ENCODE measurements at regions not wholly inside any gene's neighbourhood (a gene's known extent, or its start where the extent isn't known, plus 50 kb on each side); places are given as distances from the start of the nearest gene placed in this dataset.
"Not testable (repeated sequence)": the region's sequence is repeated elsewhere in the genome, so short reads cannot be mapped to it uniquely, and the experiment has no call there.

GRCh38 chr14:97791072-97791471 is 993.9 kb downstream of the VRK1 start:
- ATAC-seq (no peak), DNase-seq (no peak)
- intact Hi-C loops (cut with DNase I, micrococcal nuclease) = no loop called here

DNA sequence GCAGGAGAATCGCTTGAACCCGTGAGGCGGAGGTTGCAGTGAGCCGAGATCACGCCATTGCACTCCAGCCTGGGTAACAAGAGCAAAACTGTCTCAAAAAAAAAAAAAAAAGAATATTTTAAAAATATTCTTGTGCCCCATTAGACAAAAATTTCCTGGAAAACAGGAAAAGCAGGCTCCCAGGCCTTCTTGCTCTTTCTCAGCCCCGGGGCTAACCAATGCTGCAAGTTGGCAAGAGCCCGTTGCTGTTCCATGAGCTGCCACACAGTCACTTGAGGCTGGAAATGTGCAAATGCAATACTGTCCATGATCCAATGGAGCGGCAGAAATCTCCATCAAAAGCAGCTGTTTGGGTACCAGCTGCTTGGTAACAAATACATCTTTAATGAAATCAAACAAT is 994.7 kb downstream of the VRK1 start:
- DNase-seq = no peak
- ATAC-seq = no peak
- intact Hi-C loops (cut with DNase I, micrococcal nuclease) = no loop called here

- intact Hi-C loops (cut with DNase I, micrococcal nuclease) = no loop called here
- DNase-seq (no peak), ATAC-seq (no peak)
These were observed 999.3 kb downstream of the VRK1 start for GRCh38 chr14:97796511-97796910.

DNA sequence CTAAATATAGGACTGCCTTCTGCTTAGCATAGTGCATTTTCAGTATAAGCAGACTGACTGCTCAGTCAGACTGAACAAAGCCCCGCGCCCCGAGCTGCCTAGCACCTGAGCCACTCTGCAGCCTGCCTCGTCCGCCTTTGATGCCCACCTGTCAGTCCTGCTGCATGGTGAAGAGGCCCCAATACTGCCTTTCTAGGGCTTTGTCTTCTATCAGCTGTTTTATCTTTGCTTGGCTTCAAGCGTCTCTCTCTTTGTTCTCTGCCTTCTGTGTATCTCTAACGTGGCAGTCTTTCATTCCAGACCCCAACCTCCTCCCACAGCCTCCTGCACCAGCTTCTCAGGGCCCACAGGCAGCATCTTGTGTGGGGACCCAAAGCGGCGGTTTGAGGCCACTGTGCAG is 1001.0 kb downstream of the VRK1 start:
- ATAC-seq (no peak), DNase-seq (no peak)
- intact Hi-C loops (cut with DNase I, micrococcal nuclease) = no loop called here

- intact Hi-C loops (cut with DNase I, micrococcal nuclease) = no loop called here
- no peak for ATAC-seq
- no peak for DNase-seq
These were observed 1005.5 kb downstream of the VRK1 start for GRCh38 chr14:97802430-97803373.

DNA sequence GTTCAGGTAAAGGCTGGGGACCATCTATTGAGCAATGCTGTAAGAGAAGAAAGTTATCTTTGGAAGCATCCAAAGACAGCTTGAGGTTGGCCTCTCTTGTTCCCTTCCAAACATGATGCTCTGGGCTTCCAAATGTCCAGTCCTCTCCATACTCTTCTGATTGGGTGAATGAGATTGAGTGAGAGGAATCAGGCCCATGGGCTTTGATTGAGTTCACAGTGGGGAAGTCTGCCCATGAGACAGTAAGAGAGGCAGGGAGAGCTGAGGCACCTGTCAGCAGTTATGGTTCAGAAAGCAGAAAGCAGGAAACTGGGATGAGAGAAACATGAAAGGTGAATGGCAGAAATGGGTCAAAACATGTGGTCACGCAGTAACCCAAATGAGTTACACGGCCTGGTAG is 1006.9 kb downstream of the VRK1 start:
- intact Hi-C loops (cut with DNase I, micrococcal nuclease) = no loop called here
- DNase-seq (no peak), ATAC-seq (no peak)

- ATAC-seq = no peak
- intact Hi-C loops (cut with DNase I, micrococcal nuclease) = no loop called here
- no peak for DNase-seq
These were observed 1009.7 kb downstream of the VRK1 start for GRCh38 chr14:97806891-97807290.

DNA sequence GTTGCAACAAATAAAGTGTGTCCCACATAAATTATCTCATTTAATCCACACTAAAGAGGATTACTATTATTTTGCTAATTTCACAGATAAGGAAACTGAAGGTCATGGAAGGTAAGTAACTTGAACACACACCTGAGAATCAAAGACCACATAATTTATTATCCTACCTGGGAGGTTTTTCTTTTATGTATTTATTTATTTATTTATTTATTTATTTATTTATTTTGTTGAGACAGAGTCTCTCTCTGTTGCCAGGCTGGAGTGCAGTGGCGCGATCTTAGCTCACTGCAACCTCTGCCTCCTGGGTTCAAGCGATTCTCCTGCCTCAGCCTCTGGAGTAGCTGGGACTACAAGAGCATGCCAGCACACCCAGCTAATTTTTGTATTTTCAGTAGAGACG is 1011.4 kb downstream of the VRK1 start:
- DNase-seq; ATAC-seq; intact Hi-C loops (cut with DNase I, micrococcal nuclease): not testable (repeated sequence)

DNA sequence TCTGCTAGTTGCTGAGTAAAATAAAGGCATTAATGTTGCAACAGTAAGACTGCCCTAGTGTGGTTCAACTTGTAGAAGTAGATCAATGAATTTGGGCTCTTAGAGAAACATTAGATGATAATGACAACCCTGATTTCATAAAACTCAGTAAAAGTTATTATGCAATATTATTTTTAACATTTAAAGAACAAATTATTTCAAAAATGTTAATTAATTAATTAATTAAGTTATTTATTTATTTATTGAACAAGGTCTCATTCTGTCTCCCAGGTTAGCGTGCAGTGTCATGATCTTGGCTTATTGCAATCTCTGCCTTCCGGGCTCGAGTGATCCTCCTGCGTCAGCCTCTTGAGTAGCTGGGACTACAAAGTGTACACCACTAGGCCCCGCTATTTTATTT is 1016.4 kb downstream of the VRK1 start:
- DNase-seq (no peak), ATAC-seq (no peak)
- intact Hi-C loops (cut with DNase I, micrococcal nuclease) = no loop called here

GRCh38 chr14:97820781-97821180 is 1023.6 kb downstream of the VRK1 start:
- ATAC-seq = no peak
- intact Hi-C loops (cut with DNase I, micrococcal nuclease) = no loop called here

GRCh38 chr14:97824218-97824617 is 1027.0 kb downstream of the VRK1 start:
- intact Hi-C loops (cut with DNase I, micrococcal nuclease) = no loop called here
- ATAC-seq = no peak
- DNase-seq = no peak

More at GRCh38 chr14:97820781-97821180, 1023.6 kb downstream of the VRK1 start:
- DNase-seq = no peak

GRCh38 chr14:97827746-97828145 is 1030.6 kb downstream of the VRK1 start:
- intact Hi-C loops (cut with DNase I, micrococcal nuclease) = no loop called here
- no peak for ATAC-seq
- DNase-seq = no peak

DNA sequence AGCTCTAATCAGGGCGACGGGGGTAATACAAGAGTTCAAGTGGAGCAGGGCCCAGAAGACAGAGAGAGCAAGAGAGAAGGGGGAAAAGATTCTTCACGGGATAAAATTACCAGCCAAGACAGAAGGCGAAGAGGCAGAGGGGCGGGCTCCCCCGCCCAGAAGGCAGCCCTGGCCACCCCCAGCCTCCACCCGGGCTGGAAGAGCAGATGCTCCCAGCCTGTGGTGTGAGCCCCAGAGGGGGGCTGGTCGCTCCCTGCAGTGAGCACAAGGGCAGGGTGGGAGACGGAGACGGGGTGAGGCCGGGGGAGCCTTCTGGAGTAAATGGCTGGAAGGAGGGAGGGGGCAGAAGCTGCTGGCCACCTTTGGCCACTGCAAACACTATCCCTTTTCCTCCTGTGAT is 1035.6 kb downstream of the VRK1 start:
- ATAC-seq = no peak
- intact Hi-C loops (cut with DNase I, micrococcal nuclease) = no loop called here
- no peak for DNase-seq

- intact Hi-C loops (cut with DNase I, micrococcal nuclease) = no loop called here
- ATAC-seq = no peak
- no peak for DNase-seq
These were observed 1041.8 kb downstream of the VRK1 start for GRCh38 chr14:97838986-97839385.

DNA sequence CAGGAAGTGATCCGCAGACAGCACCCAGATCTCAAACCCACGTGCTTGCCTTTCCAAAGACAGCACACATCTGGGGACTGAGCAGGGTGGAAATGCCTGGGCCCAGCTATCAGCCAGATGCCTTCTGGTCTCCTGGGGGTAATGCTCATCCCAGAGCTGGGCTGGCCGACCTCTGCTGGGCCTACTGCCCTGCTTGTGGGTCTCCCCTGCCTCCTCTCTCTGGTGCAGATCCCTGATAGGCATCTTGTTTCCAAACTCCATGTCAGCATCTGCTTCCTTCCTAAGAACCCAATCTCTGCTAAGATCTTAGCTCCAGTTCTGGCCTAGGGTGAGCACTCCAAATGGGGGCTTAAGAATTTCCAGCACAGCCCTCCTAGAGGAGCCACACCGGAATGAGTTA is 1043.0 kb downstream of the VRK1 start:
- intact Hi-C loops (cut with DNase I, micrococcal nuclease) = no loop called here
- no peak for ATAC-seq
- DNase-seq = no peak

- DNase-seq (no peak), ATAC-seq (no peak)
- intact Hi-C loops (cut with DNase I, micrococcal nuclease) = no loop called here
These were observed 1044.6 kb downstream of the VRK1 start for GRCh38 chr14:97841762-97842161.

- intact Hi-C loops (cut with DNase I, micrococcal nuclease) = no loop called here
- DNase-seq = no peak
- ATAC-seq = no peak
These were observed 1045.9 kb downstream of the VRK1 start for GRCh38 chr14:97843066-97843465.

DNA sequence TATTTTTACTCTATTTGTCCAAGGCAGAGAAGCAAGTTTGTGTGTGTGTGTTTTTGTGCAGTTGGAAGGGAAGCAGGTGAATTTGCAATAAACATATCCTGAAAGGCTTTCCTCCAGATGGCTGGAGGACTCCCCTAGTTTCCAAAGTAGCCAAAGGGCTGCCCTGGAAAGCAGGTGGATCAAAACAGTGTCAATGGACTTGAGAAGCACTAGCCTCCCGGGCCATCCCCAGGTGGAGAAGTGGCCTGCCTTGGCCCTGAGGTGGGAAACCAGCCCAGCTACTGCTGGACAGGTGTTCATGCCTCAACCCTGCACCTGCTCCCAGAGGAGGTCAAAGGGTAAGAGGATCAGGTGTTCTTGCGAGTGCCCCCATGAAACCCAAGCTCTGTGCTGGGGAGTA is 1046.9 kb downstream of the VRK1 start:
- DNase-seq = no peak
- intact Hi-C loops (cut with DNase I, micrococcal nuclease) = no loop called here
- ATAC-seq = no peak

DNA sequence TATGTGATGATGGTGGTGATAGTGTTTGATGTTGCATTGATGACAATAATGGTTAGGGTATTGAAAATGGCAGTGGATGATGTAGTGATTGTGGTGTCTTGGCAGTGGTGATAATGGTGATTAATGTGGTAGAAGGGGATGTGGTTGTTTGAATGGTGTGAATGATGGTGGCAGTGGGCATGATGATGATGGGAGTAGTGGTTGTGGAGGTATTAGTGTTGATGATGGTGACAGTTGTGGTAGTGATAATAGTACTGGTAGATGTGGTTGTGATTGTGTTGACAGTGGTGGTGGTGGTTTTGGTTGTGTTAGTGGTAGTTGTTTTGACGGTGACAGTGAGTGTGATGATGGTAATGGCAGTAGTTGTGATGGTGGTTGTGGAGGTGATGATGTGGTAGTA is 1049.0 kb downstream of the VRK1 start:
- intact Hi-C loops (cut with DNase I, micrococcal nuclease) = no loop called here
- DNase-seq = no peak
- ATAC-seq = no peak

DNA sequence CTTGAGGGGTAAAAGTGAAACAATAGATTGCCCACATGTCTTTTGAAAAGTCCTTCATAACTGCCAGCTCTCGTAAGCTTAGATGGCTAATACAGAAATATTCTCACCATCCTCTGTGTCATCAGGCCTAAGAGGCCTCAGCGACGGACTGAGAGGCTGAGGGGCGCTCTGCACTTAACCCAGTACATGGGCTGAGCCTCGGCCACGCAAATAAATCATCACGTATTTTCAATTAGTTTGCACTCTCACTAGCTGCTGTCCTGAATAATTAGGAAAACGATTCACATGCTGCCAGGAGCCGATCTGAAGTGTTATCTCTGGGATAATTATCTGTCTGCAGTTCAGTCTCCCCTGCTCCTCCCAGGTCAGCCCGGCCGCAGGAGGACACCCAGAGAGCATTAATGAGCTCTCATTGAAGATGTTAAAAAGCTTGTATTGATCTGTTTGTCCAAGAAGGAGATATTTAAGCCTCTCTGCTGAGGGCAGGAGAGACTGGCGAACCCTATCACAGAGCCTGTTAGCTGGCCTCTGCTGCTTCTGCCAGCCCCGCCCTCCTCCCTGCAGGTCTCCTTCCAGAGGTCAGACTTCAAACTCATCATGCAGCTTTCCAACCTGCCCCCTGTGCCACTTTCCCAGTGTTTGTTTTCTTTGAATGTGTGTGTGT is 1051.3 kb downstream of the VRK1 start:
- intact Hi-C loops (cut with DNase I, micrococcal nuclease) = no loop called here
- ATAC-seq (no peak), DNase-seq (no peak)
